ENCODE measurements at regions not wholly inside any gene's neighbourhood (a gene's known extent, or its start where the extent isn't known, plus 50 kb on each side); places are given as distances from the start of the nearest gene placed in this dataset.

- peaks cover 1% of the 10 kb centered on the region for H3K36me3 Mint-ChIP-seq
- H3K4me1 Mint-ChIP-seq = peaks cover 42% of the 10 kb centered on the region
- H3K27ac Mint-ChIP-seq = no peak overlapping the region
- H3K9me3 Mint-ChIP-seq = no peaks in the 10 kb centered on the region
- H3K27me3 Mint-ChIP-seq = no peaks in the 10 kb centered on the region
- no peak overlapping the region for H3K4me3 Mint-ChIP-seq
Measured at GRCh38 chr22:46075764-46076531, 74.4 kb upstream of the PPARA start.

- H3K4me1 Mint-ChIP-seq = peaks cover 42% of the 10 kb centered on the region
- no peak overlapping the region for H3K4me3 Mint-ChIP-seq
- peaks cover 1% of the 10 kb centered on the region for H3K36me3 Mint-ChIP-seq
- no peak overlapping the region for H3K27ac Mint-ChIP-seq
- no peaks in the 10 kb centered on the region for H3K9me3 Mint-ChIP-seq
- no peaks in the 10 kb centered on the region for H3K27me3 Mint-ChIP-seq
Measured at GRCh38 chr22:46076651-46077339, 73.5 kb upstream of the PPARA start.

GRCh38 chr22:46077669-46078099 is 72.6 kb upstream of the PPARA start:
- H3K27me3 Mint-ChIP-seq = no peaks in the 10 kb centered on the region
- no peak overlapping the region for H3K27ac Mint-ChIP-seq
- H3K36me3 Mint-ChIP-seq = peaks cover 1% of the 10 kb centered on the region
- H3K4me3 Mint-ChIP-seq = no peak overlapping the region
- H3K4me1 Mint-ChIP-seq = peaks cover 43% of the 10 kb centered on the region
- H3K9me3 Mint-ChIP-seq = no peaks in the 10 kb centered on the region

- H3K36me3 Mint-ChIP-seq = peaks cover 1% of the 10 kb centered on the region
- no peaks in the 10 kb centered on the region for H3K27me3 Mint-ChIP-seq
Measured at GRCh38 chr22:46078241-46079092, 71.9 kb upstream of the PPARA start.

GRCh38 chr22:46079093-46079860 is 71.0 kb upstream of the PPARA start:
- peaks cover 41% of the 10 kb centered on the region for H3K4me1 Mint-ChIP-seq

More at GRCh38 chr22:46078241-46079092, 71.9 kb upstream of the PPARA start:
- Mint-ChIP-seq H3K4me3 (no peak overlapping the region), H3K4me1 (peaks cover 39% of the 10 kb centered on the region), H3K27ac (no peak overlapping the region), H3K9me3 (no peaks in the 10 kb centered on the region)

GRCh38 chr22:46079861-46080821 is 70.2 kb upstream of the PPARA start:
- H3K9me3 Mint-ChIP-seq = no peaks in the 10 kb centered on the region
- peak overlapping the region; percentile 59 for H3K27ac Mint-ChIP-seq
- H3K36me3 Mint-ChIP-seq = peaks cover 1% of the 10 kb centered on the region
- peaks cover 34% of the 10 kb centered on the region for H3K4me1 Mint-ChIP-seq
- no peak overlapping the region for H3K4me3 Mint-ChIP-seq
- H3K27me3 Mint-ChIP-seq = no peaks in the 10 kb centered on the region

More at GRCh38 chr22:46079093-46079860, 71.0 kb upstream of the PPARA start:
- Mint-ChIP-seq H3K27me3 (no peaks in the 10 kb centered on the region), H3K9me3 (no peaks in the 10 kb centered on the region), H3K36me3 (peaks cover 1% of the 10 kb centered on the region), H3K4me3 (no peak overlapping the region), H3K27ac (no peak overlapping the region)

- H3K4me1 Mint-ChIP-seq = peaks cover 24% of the 10 kb centered on the region
- H3K27ac Mint-ChIP-seq = no peak overlapping the region
- H3K9me3 Mint-ChIP-seq = no peaks in the 10 kb centered on the region
- H3K36me3 Mint-ChIP-seq = peaks cover 1% of the 10 kb centered on the region
- no peaks in the 10 kb centered on the region for H3K27me3 Mint-ChIP-seq
- H3K4me3 Mint-ChIP-seq = no peak overlapping the region
Measured at GRCh38 chr22:46081036-46081830, 69.1 kb upstream of the PPARA start.

GRCh38 chr22:46081831-46082210 is 68.5 kb upstream of the PPARA start:
- Mint-ChIP-seq H3K4me3 (no peak overlapping the region), H3K36me3 (peaks cover 1% of the 10 kb centered on the region), H3K4me1 (peaks cover 20% of the 10 kb centered on the region), H3K9me3 (no peaks in the 10 kb centered on the region), H3K27me3 (no peaks in the 10 kb centered on the region), H3K27ac (no peak overlapping the region)

GRCh38 chr22:46082633-46083032 is 67.7 kb upstream of the PPARA start:
- no peaks in the 10 kb centered on the region for H3K27me3 Mint-ChIP-seq
- no peaks in the 10 kb centered on the region for H3K9me3 Mint-ChIP-seq
- peaks cover 13% of the 10 kb centered on the region for H3K4me1 Mint-ChIP-seq
- peaks cover 1% of the 10 kb centered on the region for H3K36me3 Mint-ChIP-seq
- peak overlapping the region; percentile 12 for H3K27ac Mint-ChIP-seq
- H3K4me3 Mint-ChIP-seq = no peak overlapping the region

GRCh38 chr22:46083383-46084350 is 66.7 kb upstream of the PPARA start:
- H3K9me3 Mint-ChIP-seq = no peaks in the 10 kb centered on the region
- H3K4me3 Mint-ChIP-seq = no peak overlapping the region
- peaks cover 1% of the 10 kb centered on the region for H3K36me3 Mint-ChIP-seq
- H3K27ac Mint-ChIP-seq = no peak overlapping the region
- H3K4me1 Mint-ChIP-seq = peaks cover 16% of the 10 kb centered on the region
- no peaks in the 10 kb centered on the region for H3K27me3 Mint-ChIP-seq

GRCh38 chr22:46084376-46084775 is 66.0 kb upstream of the PPARA start:
- Mint-ChIP-seq H3K27ac (no peak overlapping the region), H3K4me1 (peaks cover 17% of the 10 kb centered on the region), H3K36me3 (peaks cover 1% of the 10 kb centered on the region), H3K9me3 (no peaks in the 10 kb centered on the region), H3K27me3 (no peaks in the 10 kb centered on the region), H3K4me3 (no peak overlapping the region)

- no peak overlapping the region for H3K4me3 Mint-ChIP-seq
- peaks cover 17% of the 10 kb centered on the region for H3K4me1 Mint-ChIP-seq
- H3K36me3 Mint-ChIP-seq = peaks cover 1% of the 10 kb centered on the region
- H3K27me3 Mint-ChIP-seq = no peaks in the 10 kb centered on the region
- no peaks in the 10 kb centered on the region for H3K9me3 Mint-ChIP-seq
- H3K27ac Mint-ChIP-seq = no peak overlapping the region
Measured at GRCh38 chr22:46084943-46085827, 65.1 kb upstream of the PPARA start.
